ENCODE measurements at regions not wholly inside any gene's neighbourhood (a gene's known extent, or its start where the extent isn't known, plus 50 kb on each side); places are given as distances from the start of the nearest gene placed in this dataset.

- TF ChIP-seq FOS (IDR thresholded peaks at IDR 0.05; ENCODE audit: low read depth, low read length), result no peak
- no peak for TF ChIP-seq USF2 (IDR thresholded peaks at IDR 0.05; ENCODE audit: low read depth, low read length)
- no peak for TF ChIP-seq CTCF (conservative IDR thresholded peaks at IDR 0.05; ENCODE audit: low read depth, low read length)
- no peak for TF ChIP-seq RCOR1 (IDR thresholded peaks at IDR 0.05; ENCODE audit: insufficient replicate concordance, low read length)
- no peak for TF ChIP-seq CEBPB (IDR thresholded peaks at IDR 0.05; ENCODE audit: low read depth, low read length)
- TF ChIP-seq ELK1 (IDR thresholded peaks at IDR 0.05; ENCODE audit: borderline replicate concordance, low read depth, low read length), result no peak
- no peak for TF ChIP-seq POLR2A (IDR thresholded peaks at IDR 0.05; ENCODE audit: low read depth, low read length)
Observed at GRCh38 chr1:117759535-117759934, 153.7 kb downstream of the TENT5C start.

Data from IMR-90 (cell line).